ENCODE measurements at regions not wholly inside any gene's neighbourhood (a gene's known extent, or its start where the extent isn't known, plus 50 kb on each side); places are given as distances from the start of the nearest gene placed in this dataset.

- TF ChIP-seq POLR2A (IDR thresholded peaks at IDR 0.05; ENCODE audit: low read length) (no peak), GATA1 (IDR thresholded peaks at IDR 0.05; ENCODE audit: low read depth, low read length) (no peak)
Measured at GRCh38 chr5:125153231-125153630, 406.8 kb upstream of the ZNF608 start.

All from erythroblast (primary cell).